ENCODE measurements at regions not wholly inside any gene's neighbourhood (a gene's known extent, or its start where the extent isn't known, plus 50 kb on each side); places are given as distances from the start of the nearest gene placed in this dataset.
"Not testable (repeated sequence)": the region's sequence is repeated elsewhere in the genome, so short reads cannot be mapped to it uniquely, and the experiment has no call there.

DNA sequence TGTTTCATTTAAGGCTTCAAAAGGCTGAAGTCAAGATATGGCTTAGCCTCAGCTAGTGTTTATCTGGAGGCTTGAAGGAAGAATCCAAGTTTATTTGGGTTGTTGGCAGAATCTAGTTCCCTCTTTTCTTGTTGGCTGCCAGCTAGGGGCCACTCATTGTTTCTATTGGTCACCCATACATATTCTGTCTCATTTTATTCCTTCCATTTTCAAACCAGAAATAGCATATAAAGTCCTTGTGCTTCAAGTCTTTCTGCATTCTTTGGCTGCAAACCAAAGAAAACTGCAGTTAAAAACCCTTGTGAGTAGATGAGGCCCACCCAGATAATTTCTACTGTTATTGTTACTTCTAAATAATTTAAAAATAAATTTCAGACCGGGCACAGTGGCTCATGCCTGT, 301.7 kb downstream of the OXSM start:
- Histone ChIP-seq H3K4me3 (ENCODE audit: low read depth, low read length) (no peak overlapping the region), H3K27me3 (no peaks in the 10 kb centered on the region), H3K9me3 (no peaks in the 10 kb centered on the region), H3K36me3 (no peaks in the 10 kb centered on the region), H3K4me1 (no peaks in the 10 kb centered on the region)
- TF ChIP-seq CTCF (IDR thresholded peaks at IDR 0.05; ENCODE audit: low read depth, low read length): no peak
- DNase-seq: no peak

DNA sequence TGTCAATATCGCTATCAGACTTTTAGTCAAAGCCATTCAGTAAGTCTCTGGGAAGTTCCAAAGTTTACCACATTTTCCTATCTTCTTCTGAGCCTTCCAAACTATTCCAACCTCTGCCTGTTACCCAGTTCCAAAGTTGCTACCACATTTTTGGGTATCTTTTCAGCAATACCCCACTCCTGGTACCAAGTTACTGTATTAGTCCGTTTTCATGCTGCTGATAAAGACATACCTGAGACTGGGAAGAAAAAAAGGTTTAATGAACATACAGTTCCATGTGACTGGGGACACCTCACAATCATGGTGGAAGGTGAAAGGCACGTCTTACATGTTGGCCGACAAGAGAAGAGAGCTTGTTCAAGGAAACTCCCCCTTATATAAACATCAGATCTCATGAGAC, 307.2 kb downstream of the OXSM start:
- not testable (repeated sequence) for H3K27me3 ChIP-seq; H3K36me3 ChIP-seq; H3K4me3 ChIP-seq (ENCODE audit: low read depth, low read length); H3K9me3 ChIP-seq; DNase-seq; H3K4me1 ChIP-seq

DNA sequence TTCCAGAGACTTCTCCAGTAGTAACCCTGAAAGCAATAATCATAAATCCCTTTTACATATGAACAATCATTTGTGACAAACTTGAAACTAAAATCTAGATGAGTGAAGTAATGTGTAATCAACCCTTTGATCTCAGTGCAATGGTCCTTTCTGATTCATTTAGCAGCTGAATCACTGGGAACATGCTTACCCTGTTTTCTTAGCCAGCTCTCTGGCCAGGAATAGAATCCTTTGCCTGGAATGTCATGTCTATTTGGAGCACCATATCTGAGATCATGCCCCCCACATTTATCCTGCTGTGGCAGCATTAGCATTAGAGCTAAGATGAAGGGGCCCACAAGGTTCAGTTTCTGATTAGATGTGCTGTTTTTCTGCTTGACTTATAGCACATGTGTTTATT, 309.8 kb downstream of the OXSM start:
- Histone ChIP-seq H3K27me3 (no peaks in the 10 kb centered on the region), H3K4me1 (no peaks in the 10 kb centered on the region), H3K9me3 (no peaks in the 10 kb centered on the region), H3K4me3 (ENCODE audit: low read depth, low read length) (no peak overlapping the region), H3K36me3 (no peaks in the 10 kb centered on the region)
- DNase-seq: no peak
- no peak for TF ChIP-seq CTCF (IDR thresholded peaks at IDR 0.05; ENCODE audit: low read depth, low read length)

DNA sequence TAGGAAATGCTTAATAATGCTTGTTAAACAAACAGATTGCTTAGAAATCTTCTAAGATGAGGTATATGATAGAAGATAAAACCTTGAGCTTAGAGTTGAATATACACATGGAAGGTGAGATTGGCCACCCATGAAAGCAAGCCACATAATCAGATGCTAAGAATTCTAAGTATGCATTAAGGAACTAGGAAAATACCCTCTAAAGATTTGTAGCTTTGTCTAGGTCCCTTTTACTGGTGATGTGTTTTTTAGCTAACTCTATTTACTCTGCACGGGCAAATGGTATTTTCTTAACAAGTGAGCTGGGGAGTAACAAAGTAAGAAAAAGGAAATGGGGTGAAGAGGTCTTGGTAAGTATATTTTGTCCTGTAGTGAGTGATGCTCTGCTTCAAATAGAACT, 310.3 kb downstream of the OXSM start:
- no peak for TF ChIP-seq CTCF (IDR thresholded peaks at IDR 0.05; ENCODE audit: low read depth, low read length)
- no peaks in the 10 kb centered on the region for H3K4me1 ChIP-seq

GRCh38 chr3:26102376-26102775, 312.5 kb downstream of the OXSM start:
- no peak overlapping the region for H3K4me3 ChIP-seq (ENCODE audit: low read depth, low read length)
- H3K36me3 ChIP-seq: no peaks in the 10 kb centered on the region
- DNase-seq: no peak
- no peaks in the 10 kb centered on the region for H3K9me3 ChIP-seq
- TF ChIP-seq CTCF (IDR thresholded peaks at IDR 0.05; ENCODE audit: low read depth, low read length): no peak
- H3K27me3 ChIP-seq: no peaks in the 10 kb centered on the region
- H3K4me1 ChIP-seq: no peaks in the 10 kb centered on the region

More for the DNA sequence above, 310.3 kb downstream of the OXSM start:
- H3K4me3 ChIP-seq (ENCODE audit: low read depth, low read length): no peak overlapping the region
- H3K36me3 ChIP-seq: no peaks in the 10 kb centered on the region
- no peak for DNase-seq
- no peaks in the 10 kb centered on the region for H3K27me3 ChIP-seq
- H3K9me3 ChIP-seq: no peaks in the 10 kb centered on the region

- H3K27me3 ChIP-seq: no peaks in the 10 kb centered on the region
Observed at GRCh38 chr3:26104851-26105251, 315.0 kb downstream of the OXSM start.

More at GRCh38 chr3:26104851-26105251, 315.0 kb downstream of the OXSM start:
- no peak overlapping the region for H3K4me3 ChIP-seq (ENCODE audit: low read depth, low read length)
- DNase-seq: no peak
- no peaks in the 10 kb centered on the region for H3K36me3 ChIP-seq
- no peaks in the 10 kb centered on the region for H3K4me1 ChIP-seq
- no peaks in the 10 kb centered on the region for H3K9me3 ChIP-seq
- no peak for TF ChIP-seq CTCF (IDR thresholded peaks at IDR 0.05; ENCODE audit: low read depth, low read length)

Data from BE2C (cell line).